Testis (tissue), 2 donors: ENCODE measurements at regions not wholly inside any gene's neighbourhood (a gene's known extent, or its start where the extent isn't known, plus 50 kb on each side); places are given as distances from the start of the nearest gene placed in this dataset.

ENCODE experiments used
- POLR2A ChIP-seq: fragments of 450-650 bp; IDR thresholded peaks from one replicate; pipeline ENCODE4 v1.6.1; 2017; ENCODE audit warnings: antibody characterized with exemption, mild to moderate bottlenecking, moderate library complexity
- TF ChIP-seq, protein P1 (sequence below), 3 experiments: fragments of 450-650 bp in 2 of 3; fragments of 200-600 bp in 1 of 3; sonication (generic) in 1 of 3; IDR thresholded peaks; one replicate each; pipeline ENCODE4 v1.5.1; 2016 to 2019; ENCODE audit warnings: antibody characterized with exemption in 3 of 3, mild to moderate bottlenecking in 2 of 3, moderate library complexity in 1 of 3

DNA sequence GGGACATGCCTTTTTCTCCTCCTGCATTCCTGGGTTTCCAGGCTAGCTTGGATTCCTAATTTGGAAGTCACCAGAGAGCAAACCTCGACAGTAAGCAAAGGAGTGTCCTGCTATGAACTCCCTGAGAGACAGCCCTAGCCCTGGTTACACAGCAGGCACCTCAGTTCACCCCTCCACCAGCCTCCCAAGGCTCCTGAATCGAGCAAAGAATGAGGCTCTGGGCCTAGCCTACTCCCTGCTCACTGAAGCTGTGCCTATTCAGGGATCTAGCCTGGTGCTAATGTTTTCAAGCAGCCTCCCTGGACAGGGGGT, 66.7 kb upstream of the RMDN2 start:
- TF ChIP-seq, protein P1, sequence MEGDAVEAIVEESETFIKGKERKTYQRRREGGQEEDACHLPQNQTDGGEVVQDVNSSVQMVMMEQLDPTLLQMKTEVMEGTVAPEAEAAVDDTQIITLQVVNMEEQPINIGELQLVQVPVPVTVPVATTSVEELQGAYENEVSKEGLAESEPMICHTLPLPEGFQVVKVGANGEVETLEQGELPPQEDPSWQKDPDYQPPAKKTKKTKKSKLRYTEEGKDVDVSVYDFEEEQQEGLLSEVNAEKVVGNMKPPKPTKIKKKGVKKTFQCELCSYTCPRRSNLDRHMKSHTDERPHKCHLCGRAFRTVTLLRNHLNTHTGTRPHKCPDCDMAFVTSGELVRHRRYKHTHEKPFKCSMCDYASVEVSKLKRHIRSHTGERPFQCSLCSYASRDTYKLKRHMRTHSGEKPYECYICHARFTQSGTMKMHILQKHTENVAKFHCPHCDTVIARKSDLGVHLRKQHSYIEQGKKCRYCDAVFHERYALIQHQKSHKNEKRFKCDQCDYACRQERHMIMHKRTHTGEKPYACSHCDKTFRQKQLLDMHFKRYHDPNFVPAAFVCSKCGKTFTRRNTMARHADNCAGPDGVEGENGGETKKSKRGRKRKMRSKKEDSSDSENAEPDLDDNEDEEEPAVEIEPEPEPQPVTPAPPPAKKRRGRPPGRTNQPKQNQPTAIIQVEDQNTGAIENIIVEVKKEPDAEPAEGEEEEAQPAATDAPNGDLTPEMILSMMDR (IDR thresholded peaks at IDR 0.05) = no peak
- TF ChIP-seq POLR2A = no peak
